Ishikawa (cell line): ENCODE measurements at regions not wholly inside any gene's neighbourhood (a gene's known extent, or its start where the extent isn't known, plus 50 kb on each side); places are given as distances from the start of the nearest gene placed in this dataset.

ENCODE experiments used
- CEBPB ChIP-seq: IDR thresholded peaks from 2 replicates; pipeline ENCODE4 v1.6.1; 2012
- CREB1 ChIP-seq: IDR thresholded peaks from 2 replicates; pipeline ENCODE4 v1.6.1; 2012; ENCODE audit warnings: low read depth
- EGR1 ChIP-seq: IDR thresholded peaks from 2 replicates; pipeline ENCODE4 v1.6.1; 2012
- FOXM1 ChIP-seq: IDR thresholded peaks from 2 replicates; pipeline ENCODE4 v1.6.1; 2012; ENCODE audit warnings: low read depth, borderline replicate concordance
- NFIC ChIP-seq: IDR thresholded peaks from 2 replicates; pipeline ENCODE4 v1.6.1; 2012
- RAD21 ChIP-seq: IDR thresholded peaks from 2 replicates; pipeline ENCODE4 v1.6.1; 2012; ENCODE audit warnings: low read depth
- TAF1 ChIP-seq: IDR thresholded peaks from 2 replicates; pipeline ENCODE4 v1.6.1; 2012; ENCODE audit warnings: low read depth, mild to moderate bottlenecking
- TCF12 ChIP-seq: IDR thresholded peaks from 2 replicates; pipeline ENCODE4 v1.6.1; 2012; ENCODE audit warnings: low read depth
- TEAD4 ChIP-seq: IDR thresholded peaks from 2 replicates; pipeline ENCODE4 v1.6.1; 2012
- ZBTB7A ChIP-seq: IDR thresholded peaks from 2 replicates; pipeline ENCODE4 v1.6.1; 2012; ENCODE audit warnings: low read depth
- TF ChIP-seq, protein P1 (sequence below): IDR thresholded peaks from 2 replicates; pipeline ENCODE4 v1.6.1; 2012
- TF ChIP-seq, protein P2 (sequence below): IDR thresholded peaks from 2 replicates; pipeline ENCODE4 v1.6.1; 2012
- TF ChIP-seq, protein P3 (sequence below): IDR thresholded peaks from 2 replicates; pipeline ENCODE4 v1.6.1; 2012; ENCODE audit warnings: low read depth, mild to moderate bottlenecking

DNA sequence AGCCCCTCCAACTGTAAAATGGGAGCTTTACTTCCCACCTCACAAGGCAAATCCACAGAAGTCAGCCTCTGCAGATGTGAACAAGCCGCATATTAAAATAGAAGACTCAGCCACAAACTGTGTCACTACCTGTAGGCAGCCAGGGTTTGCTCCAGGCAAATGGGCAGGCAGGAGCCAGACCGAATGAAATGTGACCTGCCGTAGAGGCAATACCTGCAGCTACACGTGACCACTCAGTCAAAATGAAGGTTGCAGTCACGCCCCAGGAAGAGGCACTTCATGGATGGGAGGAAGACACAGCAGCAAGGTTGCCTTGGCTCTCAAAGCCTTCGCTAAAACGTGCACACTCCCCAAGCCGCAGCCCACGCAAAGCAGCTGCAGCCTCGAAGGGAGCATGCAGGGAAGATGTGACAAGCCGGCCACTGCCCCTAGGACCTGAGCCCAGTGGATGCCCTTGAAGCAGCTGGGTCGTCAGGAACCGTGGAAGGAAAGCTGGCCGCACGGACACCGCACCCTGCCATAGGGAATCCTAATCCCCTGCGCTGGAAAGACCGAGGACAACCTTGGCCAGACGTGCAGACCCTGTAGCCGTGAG is 53.1 kb downstream of the SHANK2 start:
- TF ChIP-seq, protein P1, sequence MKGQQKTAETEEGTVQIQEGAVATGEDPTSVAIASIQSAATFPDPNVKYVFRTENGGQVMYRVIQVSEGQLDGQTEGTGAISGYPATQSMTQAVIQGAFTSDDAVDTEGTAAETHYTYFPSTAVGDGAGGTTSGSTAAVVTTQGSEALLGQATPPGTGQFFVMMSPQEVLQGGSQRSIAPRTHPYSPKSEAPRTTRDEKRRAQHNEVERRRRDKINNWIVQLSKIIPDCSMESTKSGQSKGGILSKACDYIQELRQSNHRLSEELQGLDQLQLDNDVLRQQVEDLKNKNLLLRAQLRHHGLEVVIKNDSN = peak; percentile 40; the same call in 1 of the 2 replicates
- TF ChIP-seq, protein P2, sequence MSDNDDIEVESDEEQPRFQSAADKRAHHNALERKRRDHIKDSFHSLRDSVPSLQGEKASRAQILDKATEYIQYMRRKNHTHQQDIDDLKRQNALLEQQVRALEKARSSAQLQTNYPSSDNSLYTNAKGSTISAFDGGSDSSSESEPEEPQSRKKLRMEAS = no peak
- no peak for TF ChIP-seq CREB1
- TF ChIP-seq, protein P3, sequence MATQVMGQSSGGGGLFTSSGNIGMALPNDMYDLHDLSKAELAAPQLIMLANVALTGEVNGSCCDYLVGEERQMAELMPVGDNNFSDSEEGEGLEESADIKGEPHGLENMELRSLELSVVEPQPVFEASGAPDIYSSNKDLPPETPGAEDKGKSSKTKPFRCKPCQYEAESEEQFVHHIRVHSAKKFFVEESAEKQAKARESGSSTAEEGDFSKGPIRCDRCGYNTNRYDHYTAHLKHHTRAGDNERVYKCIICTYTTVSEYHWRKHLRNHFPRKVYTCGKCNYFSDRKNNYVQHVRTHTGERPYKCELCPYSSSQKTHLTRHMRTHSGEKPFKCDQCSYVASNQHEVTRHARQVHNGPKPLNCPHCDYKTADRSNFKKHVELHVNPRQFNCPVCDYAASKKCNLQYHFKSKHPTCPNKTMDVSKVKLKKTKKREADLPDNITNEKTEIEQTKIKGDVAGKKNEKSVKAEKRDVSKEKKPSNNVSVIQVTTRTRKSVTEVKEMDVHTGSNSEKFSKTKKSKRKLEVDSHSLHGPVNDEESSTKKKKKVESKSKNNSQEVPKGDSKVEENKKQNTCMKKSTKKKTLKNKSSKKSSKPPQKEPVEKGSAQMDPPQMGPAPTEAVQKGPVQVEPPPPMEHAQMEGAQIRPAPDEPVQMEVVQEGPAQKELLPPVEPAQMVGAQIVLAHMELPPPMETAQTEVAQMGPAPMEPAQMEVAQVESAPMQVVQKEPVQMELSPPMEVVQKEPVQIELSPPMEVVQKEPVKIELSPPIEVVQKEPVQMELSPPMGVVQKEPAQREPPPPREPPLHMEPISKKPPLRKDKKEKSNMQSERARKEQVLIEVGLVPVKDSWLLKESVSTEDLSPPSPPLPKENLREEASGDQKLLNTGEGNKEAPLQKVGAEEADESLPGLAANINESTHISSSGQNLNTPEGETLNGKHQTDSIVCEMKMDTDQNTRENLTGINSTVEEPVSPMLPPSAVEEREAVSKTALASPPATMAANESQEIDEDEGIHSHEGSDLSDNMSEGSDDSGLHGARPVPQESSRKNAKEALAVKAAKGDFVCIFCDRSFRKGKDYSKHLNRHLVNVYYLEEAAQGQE = no peak

DNA sequence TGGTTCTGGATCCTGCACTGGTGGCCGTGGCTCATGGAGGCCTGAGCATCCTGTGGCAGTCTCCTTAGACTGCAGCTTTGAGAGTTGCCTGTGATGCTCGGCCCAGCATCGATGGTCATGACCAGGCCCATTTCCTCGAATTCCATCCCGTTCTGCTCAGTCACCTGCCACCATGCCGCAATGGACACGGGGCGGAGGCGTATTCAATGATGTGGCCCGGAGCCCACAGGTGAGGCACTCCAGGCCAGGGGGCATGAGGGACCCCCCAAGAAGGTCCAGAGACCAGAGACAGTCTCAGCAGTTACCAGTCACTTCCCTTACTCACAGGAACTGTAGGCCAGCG is 53.6 kb downstream of the SHANK2 start:
- TF ChIP-seq NFIC = no peak
- TF ChIP-seq, protein P1 = no peak

DNA sequence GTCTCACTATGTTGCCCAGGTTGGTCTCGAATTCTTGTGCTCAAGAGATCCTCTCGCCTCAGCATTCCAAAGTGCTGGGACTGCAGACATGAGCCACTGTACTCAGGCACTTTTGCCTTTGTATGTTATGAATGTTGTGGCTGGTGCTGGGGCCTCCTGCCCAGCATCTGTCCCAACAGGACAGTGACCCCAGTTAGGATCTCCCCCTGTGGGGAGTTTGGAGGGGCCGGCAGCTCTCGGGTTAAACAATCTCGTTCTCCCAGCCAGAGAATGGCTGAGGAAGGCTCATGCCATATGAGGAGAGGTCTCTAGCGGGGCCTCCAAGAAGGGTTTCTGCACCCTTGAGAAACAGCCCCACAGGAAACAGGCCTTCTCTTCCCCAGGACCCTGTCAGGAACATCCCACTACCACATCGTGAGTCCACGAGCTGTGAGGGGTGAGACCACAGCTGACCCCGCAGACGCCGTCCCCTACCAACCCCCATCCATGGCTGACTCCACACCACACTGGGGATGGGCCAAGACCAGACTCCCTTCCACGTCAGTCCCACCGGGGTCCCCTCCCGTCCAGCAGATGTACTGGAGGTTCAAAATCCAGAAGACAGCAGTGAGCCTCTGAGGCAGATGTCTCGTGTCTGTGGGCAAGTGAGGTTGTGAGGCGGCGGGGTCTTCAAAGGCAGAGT is 54.1 kb downstream of the SHANK2 start:
- no peak for TF ChIP-seq NFIC
- TF ChIP-seq, protein P3 = no peak
- TF ChIP-seq, protein P1 = no peak
- TF ChIP-seq, protein P2 = no peak
- no peak for TF ChIP-seq TAF1
- TF ChIP-seq EGR1 = no peak
- no peak for TF ChIP-seq TEAD4
- TF ChIP-seq ZBTB7A = no peak

DNA sequence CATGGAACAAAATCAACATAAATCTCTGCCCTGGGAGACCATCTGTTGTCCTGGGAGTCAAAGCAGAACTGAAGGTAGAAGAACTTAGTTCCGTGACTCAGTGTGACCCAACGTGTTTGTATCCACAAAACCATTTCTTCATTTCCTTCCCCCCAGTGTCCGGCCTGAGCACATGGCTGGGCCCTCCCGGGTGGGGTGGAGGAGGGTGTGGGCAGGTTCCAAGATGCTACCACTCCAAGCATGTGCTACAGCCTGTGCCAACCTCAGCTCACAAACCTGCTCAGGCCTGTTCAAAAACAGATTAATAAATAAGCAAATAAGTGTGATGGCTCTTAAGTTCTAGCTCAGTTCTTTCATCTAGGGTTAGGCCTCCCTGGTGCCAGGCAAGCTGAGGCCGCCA is 55.3 kb downstream of the SHANK2 start:
- TF ChIP-seq, protein P1 = no peak
- TF ChIP-seq RAD21 (no peak), CREB1 (no peak), TCF12 (no peak), FOXM1 (no peak), EGR1 (no peak), ZBTB7A (no peak), TEAD4 (no peak)
- TF ChIP-seq, protein P3 = no peak

DNA sequence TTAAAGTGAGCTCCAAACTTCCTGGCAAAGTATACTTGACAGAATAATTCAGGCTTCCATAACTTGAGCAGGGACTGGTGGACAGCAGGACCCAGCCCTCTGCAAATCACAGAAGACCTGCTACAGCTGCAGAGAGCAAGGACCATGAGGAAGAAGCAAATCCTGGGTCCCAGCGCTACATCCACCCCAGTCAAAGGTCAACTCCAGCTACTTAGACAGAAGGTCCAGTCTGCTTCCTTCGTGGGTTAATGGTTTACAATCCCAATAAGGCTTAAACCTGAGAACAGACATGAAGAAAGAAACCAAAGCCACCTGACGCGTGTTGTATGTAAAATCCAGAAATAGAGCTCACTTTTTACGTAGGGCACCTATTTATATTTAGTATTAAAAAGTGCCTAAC is 57.7 kb downstream of the SHANK2 start:
- TF ChIP-seq CREB1 (no peak), CEBPB (no peak), TEAD4 (no peak), RAD21 (no peak), TCF12 (no peak), TAF1 (no peak), EGR1 (no peak)
- TF ChIP-seq, protein P2 = no peak
- TF ChIP-seq, protein P3 = no peak
